ENCODE measurements at regions not wholly inside any gene's neighbourhood (a gene's known extent, or its start where the extent isn't known, plus 50 kb on each side); places are given as distances from the start of the nearest gene placed in this dataset.

- no peak for TF ChIP-seq EZH2 (IDR thresholded peaks at IDR 0.05; ENCODE audit: insufficient read depth, poor library complexity, severe bottlenecking)
- no peak for TF ChIP-seq EZH2phosphoT487 (IDR thresholded peaks at IDR 0.05; ENCODE audit: insufficient read depth, low read depth)
Measured at GRCh38 chr2:219727771-219728429, 100.5 kb downstream of the SLC4A3 start.
